ENCODE measurements at regions not wholly inside any gene's neighbourhood (a gene's known extent, or its start where the extent isn't known, plus 50 kb on each side); places are given as distances from the start of the nearest gene placed in this dataset.
"Not testable (repeated sequence)": the region's sequence is repeated elsewhere in the genome, so short reads cannot be mapped to it uniquely, and the experiment has no call there.

DNA sequence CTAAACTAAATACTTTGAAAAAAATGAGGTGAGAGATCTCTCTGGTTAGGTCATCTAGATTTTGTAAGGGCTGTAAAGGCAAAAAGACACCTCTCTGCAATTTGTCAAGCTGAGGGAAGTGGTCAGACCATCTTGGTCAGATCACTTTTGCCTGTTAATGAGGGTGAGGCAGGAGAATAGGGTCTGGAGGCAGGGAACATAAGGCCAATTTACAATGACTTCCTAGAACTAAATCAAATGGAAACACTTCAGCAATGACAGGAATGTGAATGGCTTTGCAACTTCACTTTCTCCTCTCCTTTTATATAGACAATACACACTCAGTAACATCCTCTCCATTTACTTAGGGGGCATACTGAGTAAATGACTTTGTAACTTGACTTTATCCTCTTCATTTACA, 1653.4 kb downstream of the SLITRK5 start:
- DNase-seq = no peak
- TF ChIP-seq GATA1 (IDR thresholded peaks at IDR 0.05; ENCODE audit: low read depth, low read length) (no peak), POLR2A (IDR thresholded peaks at IDR 0.05; ENCODE audit: low read length) (no peak)

DNA sequence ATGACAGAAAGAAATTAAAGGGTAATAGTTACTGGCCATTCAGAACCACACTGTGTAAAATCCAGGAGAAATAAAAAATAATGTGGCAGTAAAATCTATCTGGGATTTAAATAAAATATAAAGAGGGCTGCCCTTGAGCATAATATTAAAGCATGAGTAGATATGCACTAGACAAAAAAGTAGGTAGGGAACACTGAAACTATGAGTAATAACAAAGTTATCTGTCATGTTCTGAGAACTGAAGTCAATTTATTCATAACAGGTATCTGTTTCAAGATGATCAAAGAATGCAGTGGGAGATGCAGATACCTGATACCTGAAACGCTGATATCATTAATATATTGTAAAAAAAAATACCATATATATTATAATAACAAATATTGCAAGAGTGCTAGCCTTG, 1672.0 kb downstream of the SLITRK5 start:
- no peak for TF ChIP-seq POLR2A (IDR thresholded peaks at IDR 0.05; ENCODE audit: low read length)
- TF ChIP-seq GATA1 (IDR thresholded peaks at IDR 0.05; ENCODE audit: low read depth, low read length) = no peak
- no peak for DNase-seq

DNA sequence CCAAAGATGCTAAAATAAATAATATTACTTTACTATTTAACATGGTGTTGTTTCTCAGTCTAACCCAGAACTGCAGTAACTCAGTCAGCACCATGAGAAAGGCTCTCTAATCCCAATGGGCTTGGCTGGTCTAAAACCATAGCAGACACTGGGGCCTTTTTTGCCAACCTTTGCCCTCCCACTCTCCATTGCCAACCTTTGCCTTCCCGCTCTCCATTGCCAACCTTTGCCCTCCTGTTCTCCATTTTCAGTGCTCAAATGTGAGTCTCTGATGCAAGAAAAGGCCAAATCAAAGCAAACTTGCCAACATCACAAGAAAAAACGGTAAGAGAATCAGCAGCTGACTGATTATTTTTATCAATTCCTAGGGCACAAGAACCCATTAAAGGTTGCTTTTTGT, 1681.2 kb downstream of the SLITRK5 start:
- TF ChIP-seq GATA1 (IDR thresholded peaks at IDR 0.05; ENCODE audit: low read depth, low read length) = no peak
- no peak for DNase-seq

DNA sequence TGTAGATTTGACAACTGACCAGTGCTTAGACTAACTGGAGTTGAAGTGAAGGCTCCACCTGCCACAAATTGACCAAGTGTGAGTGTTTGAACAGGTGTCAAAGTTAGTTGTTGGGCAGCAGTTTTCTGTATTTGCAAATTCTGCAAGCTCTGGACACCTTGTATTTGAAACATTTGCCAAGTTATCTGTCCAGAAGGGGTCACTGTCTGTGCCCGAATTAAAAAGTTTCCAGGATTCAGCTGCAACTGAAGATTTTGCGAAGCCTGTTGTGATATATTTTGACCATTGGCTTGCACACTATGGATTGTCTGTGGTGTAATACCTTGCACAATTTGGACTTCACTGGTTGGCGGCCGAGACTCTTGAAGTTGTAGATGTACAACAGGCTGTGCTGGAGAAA, 1690.7 kb downstream of the SLITRK5 start:
- no peak for DNase-seq
- TF ChIP-seq GATA1 (IDR thresholded peaks at IDR 0.05; ENCODE audit: low read depth, low read length) (no peak), POLR2A (IDR thresholded peaks at IDR 0.05; ENCODE audit: low read length) (no peak)

DNA sequence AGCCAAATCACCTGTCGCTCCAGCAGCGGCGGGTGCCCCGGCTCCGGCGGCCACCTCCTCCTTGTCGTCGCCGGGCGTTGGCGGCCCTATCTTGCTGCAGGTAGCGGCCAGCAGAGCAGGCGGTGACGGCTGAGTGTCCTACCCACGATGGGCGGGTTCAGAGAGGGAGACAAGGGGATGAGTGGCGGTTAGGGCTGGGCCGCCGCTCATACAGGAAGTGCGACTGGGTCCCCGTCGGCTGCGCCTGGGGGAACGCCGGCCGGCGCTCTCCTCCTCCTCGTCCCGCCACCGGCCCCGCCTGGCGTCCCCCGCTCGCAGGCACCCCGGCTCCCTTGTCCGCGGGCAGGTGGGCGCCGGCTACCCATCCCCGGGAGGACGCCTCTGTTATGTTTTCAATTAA, 1692.0 kb downstream of the SLITRK5 start:
- no peak for TF ChIP-seq POLR2A (IDR thresholded peaks at IDR 0.05; ENCODE audit: low read length)
- no peak for TF ChIP-seq GATA1 (IDR thresholded peaks at IDR 0.05; ENCODE audit: low read depth, low read length)
- DNase-seq = no peak

DNA sequence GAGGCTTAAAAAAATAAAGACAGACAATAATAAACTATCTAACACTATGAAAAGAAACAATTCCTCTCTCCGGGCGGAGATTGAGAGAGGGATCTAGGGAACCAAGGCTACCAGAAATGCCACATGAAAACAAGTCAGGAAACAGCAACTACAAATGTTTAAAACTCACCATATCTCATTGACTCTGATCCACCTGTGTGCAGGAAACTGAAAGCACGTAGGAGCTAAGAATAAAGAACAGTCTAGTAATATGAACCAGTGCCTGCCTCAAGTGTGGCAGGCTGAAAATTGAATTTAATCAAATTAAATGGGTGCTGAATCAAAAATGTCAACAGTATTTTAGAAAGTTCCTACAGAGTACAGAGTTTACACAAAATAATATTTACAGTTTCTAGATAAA, 1701.0 kb downstream of the SLITRK5 start:
- TF ChIP-seq GATA1 (IDR thresholded peaks at IDR 0.05; ENCODE audit: low read depth, low read length) (no peak), POLR2A (IDR thresholded peaks at IDR 0.05; ENCODE audit: low read length) (no peak)
- no peak for DNase-seq

DNA sequence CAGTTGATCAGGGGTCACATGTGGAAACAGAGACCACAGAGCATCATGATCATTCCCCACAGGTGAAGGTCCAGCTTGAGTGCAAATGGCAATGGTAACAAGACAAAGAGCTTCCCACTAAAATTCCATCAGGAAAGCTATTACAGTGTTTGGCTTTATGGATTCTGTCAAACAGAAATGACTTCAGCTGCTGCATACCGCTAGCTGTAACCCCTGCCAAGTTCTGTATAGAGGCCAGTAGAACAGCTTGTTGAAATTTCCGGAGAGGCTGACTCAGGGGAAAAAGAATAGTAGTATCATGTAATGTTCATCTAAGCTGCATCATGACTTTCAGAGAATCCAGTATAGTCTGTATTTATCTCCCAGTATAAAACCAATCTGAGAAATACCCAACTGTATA, 1704.7 kb downstream of the SLITRK5 start:
- no peak for DNase-seq
- no peak for TF ChIP-seq POLR2A (IDR thresholded peaks at IDR 0.05; ENCODE audit: low read length)
- no peak for TF ChIP-seq GATA1 (IDR thresholded peaks at IDR 0.05; ENCODE audit: low read depth, low read length)

DNA sequence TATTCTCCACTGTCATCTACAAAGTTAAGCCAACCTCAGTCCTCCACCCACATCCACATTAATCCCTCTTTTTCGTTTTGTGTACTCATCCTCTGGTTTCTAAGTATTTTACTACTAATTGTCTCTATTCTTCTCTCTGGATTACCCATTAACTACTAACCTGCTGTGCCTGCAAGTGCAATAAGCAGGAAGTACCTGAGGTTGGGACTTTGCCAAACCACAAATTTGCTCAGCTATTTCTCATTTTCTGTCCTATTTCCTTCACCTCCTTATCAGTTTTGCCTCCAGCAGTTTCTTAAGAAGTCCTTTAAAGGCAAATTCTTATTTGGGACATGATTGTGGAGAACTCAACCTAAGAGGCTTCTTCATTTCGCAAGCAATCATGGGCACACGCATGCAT, 1708.9 kb downstream of the SLITRK5 start:
- TF ChIP-seq POLR2A (IDR thresholded peaks at IDR 0.05; ENCODE audit: low read length) (no peak), GATA1 (IDR thresholded peaks at IDR 0.05; ENCODE audit: low read depth, low read length) (no peak)
- no peak for DNase-seq

DNA sequence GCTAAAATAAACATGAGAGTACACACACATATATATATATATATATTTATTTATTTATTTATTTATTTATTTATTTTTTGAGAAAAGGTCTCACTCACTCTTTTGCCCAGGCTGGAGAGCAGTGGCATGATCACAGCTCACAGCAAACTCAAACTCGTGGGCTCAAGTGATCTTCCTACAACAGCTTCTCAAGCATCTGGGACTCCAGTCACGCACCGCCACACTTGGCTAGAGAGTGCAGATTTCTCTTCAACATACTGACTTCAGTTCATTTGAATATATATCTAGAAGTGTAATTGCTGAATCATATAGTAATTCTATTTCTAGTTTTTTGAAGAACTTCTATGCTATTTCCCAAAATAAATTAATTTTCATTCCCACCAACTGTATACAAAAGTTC, 1711.8 kb downstream of the SLITRK5 start:
- DNase-seq = no peak
- TF ChIP-seq GATA1 (IDR thresholded peaks at IDR 0.05; ENCODE audit: low read depth, low read length) (no peak), POLR2A (IDR thresholded peaks at IDR 0.05; ENCODE audit: low read length) (no peak)

DNA sequence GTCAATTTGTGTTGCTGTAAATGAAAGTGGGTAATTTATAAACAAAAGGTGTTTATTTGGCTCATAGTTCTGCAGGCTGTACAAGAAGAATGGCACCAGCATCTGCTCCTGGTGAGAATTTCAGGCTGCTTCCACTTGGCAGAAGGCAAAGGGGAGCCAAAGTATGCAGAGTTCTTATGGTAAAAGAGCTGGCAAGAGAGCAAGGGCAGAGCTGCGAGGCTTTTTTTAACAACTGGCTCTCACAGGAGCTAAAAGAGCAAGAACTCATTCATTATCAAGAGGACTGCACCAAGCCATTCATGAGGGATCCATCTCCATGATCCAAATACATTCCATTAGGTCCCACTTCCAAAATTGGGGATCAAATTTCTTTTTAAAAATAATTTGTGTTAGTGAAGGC, 1712.7 kb downstream of the SLITRK5 start:
- no peak for DNase-seq
- no peak for TF ChIP-seq GATA1 (IDR thresholded peaks at IDR 0.05; ENCODE audit: low read depth, low read length)
- no peak for TF ChIP-seq POLR2A (IDR thresholded peaks at IDR 0.05; ENCODE audit: low read length)

DNA sequence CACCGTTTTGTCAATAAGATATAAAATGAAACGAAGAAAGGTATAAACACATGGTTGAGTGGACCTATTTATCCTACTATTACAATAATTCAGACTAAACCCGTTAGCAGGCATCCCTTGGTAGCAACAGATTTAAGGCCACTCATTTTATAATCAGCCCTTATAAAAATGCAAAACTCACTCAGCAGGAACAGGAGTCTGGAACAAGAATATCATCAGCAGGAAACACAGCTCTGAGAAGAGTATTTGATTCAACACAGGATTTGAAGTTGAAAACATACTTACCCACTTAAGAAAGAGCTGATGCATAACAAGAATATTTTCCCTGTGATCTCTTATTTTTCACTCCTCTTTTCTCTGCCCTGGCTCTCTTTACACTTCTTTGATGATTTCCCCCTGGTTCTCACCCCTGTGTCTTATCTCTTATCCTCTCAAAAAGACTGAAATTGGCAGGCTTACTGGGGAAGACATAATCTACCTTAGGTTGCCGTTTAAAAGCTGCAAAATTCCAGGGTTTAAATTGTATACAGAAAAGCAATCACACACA, 1722.7 kb downstream of the SLITRK5 start:
- DNase-seq = no peak

DNA sequence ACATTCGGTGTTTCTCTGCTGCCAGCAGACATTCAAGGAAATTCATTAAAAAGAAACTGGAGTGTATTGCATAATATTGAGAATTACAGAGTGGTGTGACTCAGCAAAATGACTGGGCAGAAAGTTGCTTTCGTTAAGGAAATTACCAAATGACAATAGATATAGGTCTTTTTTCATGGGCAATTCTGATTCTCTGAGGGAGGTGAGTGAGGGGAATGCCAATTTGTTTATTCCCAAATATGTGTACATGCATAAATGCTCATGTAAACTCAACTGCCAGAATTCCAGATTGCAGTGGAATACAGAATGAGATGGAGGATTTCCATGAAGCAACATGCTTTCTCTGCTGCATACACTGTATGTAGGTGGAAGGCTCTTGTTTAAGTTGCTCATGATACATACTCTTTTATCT, 1730.1 kb downstream of the SLITRK5 start:
- DNase-seq = peak; percentile 35 to 71
- TF ChIP-seq GATA1 (IDR thresholded peaks at IDR 0.05; ENCODE audit: low read depth, low read length) = no peak
- TF ChIP-seq POLR2A (IDR thresholded peaks at IDR 0.05; ENCODE audit: low read length) = no peak

More for the DNA sequence above, 1722.7 kb downstream of the SLITRK5 start:
- TF ChIP-seq POLR2A (IDR thresholded peaks at IDR 0.05; ENCODE audit: low read length) (no peak), GATA1 (IDR thresholded peaks at IDR 0.05; ENCODE audit: low read depth, low read length) (no peak)

DNA sequence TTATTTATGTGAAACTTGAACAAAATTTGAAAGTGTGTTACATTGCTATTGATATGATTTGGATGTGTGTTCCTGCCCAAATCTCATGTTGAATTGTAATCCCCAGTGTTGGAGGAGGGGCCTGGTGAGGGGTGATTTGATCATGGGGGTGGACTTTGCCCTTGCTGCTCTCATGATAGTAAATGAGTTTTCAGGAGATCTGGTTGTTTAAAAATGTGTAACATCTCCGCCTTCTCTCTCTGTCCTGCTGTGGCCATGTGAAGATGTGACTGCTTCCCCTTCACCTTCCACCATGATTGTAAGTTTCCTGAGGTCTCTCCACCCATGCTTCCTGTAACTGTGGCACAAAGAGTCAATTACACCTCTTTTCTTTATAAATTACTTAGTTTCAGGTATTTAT, 1731.0 kb downstream of the SLITRK5 start:
- TF ChIP-seq POLR2A (IDR thresholded peaks at IDR 0.05; ENCODE audit: low read length) = no peak
- TF ChIP-seq GATA1 (IDR thresholded peaks at IDR 0.05; ENCODE audit: low read depth, low read length) = no peak
- no peak for DNase-seq

DNA sequence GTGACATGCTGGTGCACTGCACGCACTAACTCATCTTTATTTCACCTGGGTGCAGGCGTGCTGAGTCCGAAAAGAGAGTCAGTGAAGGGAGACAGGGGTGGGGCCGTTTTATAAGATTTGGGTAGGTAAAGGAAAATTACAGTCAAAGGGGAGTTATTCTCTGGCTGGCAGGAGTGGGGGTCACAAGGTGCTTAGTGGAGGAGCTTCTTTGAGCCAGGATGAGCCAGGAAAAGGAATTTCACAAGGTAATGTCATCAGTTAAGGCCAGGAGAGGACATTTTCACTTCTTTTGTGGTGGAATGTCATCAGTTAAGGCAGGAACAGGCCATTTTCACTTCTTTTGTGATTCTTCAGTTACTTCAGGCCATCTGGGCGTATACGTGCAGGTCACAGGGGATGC, 1734.9 kb downstream of the SLITRK5 start:
- not testable (repeated sequence) for DNase-seq

DNA sequence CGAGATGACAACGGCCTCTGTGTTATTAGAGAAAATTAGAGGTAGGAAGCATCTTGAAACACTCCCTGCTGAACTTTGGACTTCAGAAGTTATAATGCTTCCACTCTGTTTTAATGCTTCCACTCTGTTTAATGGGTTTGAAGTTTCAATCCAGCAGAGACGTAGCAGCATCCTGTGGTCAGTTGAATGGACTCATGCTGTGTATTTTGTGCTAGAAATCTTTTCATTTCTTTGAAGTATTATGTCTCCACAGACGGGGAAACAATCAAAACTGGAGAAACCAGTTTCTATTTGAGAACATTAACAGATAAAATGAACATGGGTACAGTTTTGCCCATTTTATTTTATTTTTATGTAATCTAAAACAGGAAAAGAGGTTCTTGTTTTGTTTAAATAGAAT, 1736.2 kb downstream of the SLITRK5 start:
- TF ChIP-seq POLR2A (IDR thresholded peaks at IDR 0.05; ENCODE audit: low read length) = no peak
- TF ChIP-seq GATA1 (IDR thresholded peaks at IDR 0.05; ENCODE audit: low read depth, low read length) = no peak
- DNase-seq = no peak

DNA sequence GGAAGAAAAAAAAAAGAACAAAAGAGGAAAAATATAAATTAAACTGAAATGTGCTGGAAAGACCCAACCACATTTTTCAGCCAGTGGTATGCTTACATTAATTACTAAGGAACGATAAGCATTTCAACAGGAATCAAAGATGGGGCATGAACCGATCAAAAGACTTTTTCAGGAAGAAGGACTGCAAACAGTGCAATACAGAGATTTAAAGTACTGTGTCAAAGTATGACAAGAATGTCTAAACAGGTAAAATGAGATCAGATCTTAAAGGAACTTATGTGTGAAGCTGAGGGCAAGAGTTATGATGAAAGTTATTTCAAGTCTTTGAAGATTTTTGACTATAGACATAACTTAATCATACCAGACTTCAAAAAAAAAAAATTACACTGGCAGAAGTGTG, 1761.8 kb downstream of the SLITRK5 start:
- DNase-seq = no peak
- TF ChIP-seq POLR2A (IDR thresholded peaks at IDR 0.05; ENCODE audit: low read length) (no peak), GATA1 (IDR thresholded peaks at IDR 0.05; ENCODE audit: low read depth, low read length) (no peak)

DNA sequence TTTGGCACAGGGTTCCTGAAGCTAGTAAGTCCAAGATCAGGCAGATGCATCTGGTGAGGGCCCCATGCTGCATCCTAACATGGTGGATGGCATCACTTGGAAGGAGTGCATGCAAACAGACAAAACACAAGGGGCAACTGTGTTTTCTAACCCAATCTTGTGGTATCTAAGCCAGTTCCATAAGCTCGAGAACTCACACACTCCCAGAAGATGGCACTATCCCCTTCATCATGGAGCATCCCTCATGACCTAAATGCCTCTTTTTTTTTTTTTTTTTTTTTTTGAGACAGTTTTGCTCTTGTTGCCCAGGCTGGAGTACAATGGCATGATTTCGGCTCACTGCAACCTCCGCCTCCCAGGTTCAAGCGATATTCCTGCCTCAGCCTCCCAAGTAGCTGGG, 1763.5 kb downstream of the SLITRK5 start:
- DNase-seq = not testable (repeated sequence)

Measured in erythroblast (primary cell).